ENCODE measurements at regions not wholly inside any gene's neighbourhood (a gene's known extent, or its start where the extent isn't known, plus 50 kb on each side); places are given as distances from the start of the nearest gene placed in this dataset.

DNA sequence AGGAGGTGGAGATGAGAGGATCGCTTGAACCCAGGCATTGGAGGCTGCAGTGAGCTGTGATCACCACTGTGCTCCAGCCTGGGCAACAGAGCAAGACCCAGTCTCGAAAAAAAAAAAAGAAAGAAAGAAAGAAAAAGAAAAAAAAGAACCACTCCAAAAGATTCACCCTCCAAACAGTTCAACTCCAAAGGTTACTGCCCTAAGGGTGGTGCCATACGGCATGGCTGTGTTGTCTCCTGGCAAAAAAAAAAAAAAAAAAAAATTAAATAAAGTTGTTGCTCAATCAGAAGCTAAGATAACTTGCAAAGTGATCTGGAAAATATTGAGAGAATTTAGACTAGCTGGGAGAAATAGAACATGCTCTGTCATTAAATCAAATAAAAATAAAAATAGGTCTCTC is 79.5 kb downstream of the KCTD15 start:
- no peak for TF ChIP-seq CTCF (IDR thresholded peaks at IDR 0.05; ENCODE audit: borderline replicate concordance, extremely low read depth, low read length, poor library complexity, severe bottlenecking)
- TF ChIP-seq EZH2 (IDR thresholded peaks at IDR 0.05; ENCODE audit: borderline replicate concordance, low read depth, low read length, severe bottlenecking): no peak
